Effector memory CD4-positive, alpha-beta T cell (primary cell): ENCODE measurements at regions not wholly inside any gene's neighbourhood (a gene's known extent, or its start where the extent isn't known, plus 50 kb on each side); places are given as distances from the start of the nearest gene placed in this dataset.
"Not testable (repeated sequence)": the region's sequence is repeated elsewhere in the genome, so short reads cannot be mapped to it uniquely, and the experiment has no call there.

Experiments used
- DNase-seq, 3 donors: peaks; one replicate each; pipeline ENCODE4 v3.0.0-alpha.2; 2020
- H3K27ac ChIP-seq: 2 replicates; pipeline ENCODE4 v1.7.0; 2013; ENCODE audit warnings: mild to moderate bottlenecking, low read length, moderate library complexity; ENCODE audit not compliant: insufficient read depth, poor library complexity, severe bottlenecking
- H3K27me3 ChIP-seq: replicated peaks from 2 replicates; pipeline ENCODE4 v1.7.0; 2013; ENCODE audit warnings: mild to moderate bottlenecking, low read length; ENCODE audit not compliant: insufficient read depth, control insufficient read depth, poor library complexity, severe bottlenecking
- H3K36me3 ChIP-seq: 2 replicates; pipeline ENCODE4 v1.7.0; 2013; ENCODE audit warnings: mild to moderate bottlenecking, low read length, moderate library complexity; ENCODE audit not compliant: control insufficient read depth, insufficient read depth
- H3K4me1 ChIP-seq: 2 replicates; pipeline ENCODE4 v1.7.0; 2013; ENCODE audit warnings: low read length, mild to moderate bottlenecking; ENCODE audit not compliant: control insufficient read depth, insufficient read depth, poor library complexity, severe bottlenecking
- H3K4me3 ChIP-seq: 2 replicates; pipeline ENCODE4 v1.7.0; 2013; ENCODE audit warnings: low read length, low read depth, mild to moderate bottlenecking; ENCODE audit not compliant: insufficient read depth, poor library complexity, severe bottlenecking
- H3K9me3 ChIP-seq: 2 replicates; pipeline ENCODE4 v1.7.0; 2013; ENCODE audit warnings: mild to moderate bottlenecking, low read length, moderate library complexity; ENCODE audit not compliant: control insufficient read depth

GRCh38 chr6:91063362-91063761, 476.5 kb upstream of the MAP3K7 start:
- no peak for DNase-seq
- Histone ChIP-seq H3K36me3 (no peaks in the 10 kb centered on the region), H3K27ac (no peak overlapping the region)

DNA sequence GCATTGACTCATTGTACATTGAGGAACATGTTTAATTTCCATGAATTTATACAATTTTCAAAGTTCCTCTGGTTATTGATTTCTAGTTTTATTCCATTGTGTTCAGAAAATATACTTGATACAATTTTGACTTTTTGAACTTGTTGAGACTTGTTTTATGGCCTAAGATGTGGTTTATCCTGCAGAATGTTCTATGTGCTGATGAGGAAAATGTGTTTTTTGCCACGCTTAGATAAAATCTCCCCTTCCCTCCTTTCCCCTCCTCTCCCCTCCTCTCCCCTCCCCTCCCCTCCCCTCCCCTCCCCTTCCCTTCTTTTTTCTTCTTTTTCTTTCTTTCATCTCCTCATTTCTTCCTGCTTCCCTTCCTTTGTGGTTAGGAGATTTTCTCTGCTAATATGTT, 470.8 kb upstream of the MAP3K7 start:
- no peaks in the 10 kb centered on the region for H3K4me1 ChIP-seq
- H3K27ac ChIP-seq = no peak overlapping the region
- DNase-seq = no peak
- no peaks in the 10 kb centered on the region for H3K9me3 ChIP-seq
- H3K4me3 ChIP-seq = no peak overlapping the region
- no peaks in the 10 kb centered on the region for H3K36me3 ChIP-seq
- no peaks in the 10 kb centered on the region for H3K27me3 ChIP-seq

More at GRCh38 chr6:91063362-91063761, 476.5 kb upstream of the MAP3K7 start:
- H3K27me3 ChIP-seq = no peaks in the 10 kb centered on the region
- no peak overlapping the region for H3K4me3 ChIP-seq
- no peaks in the 10 kb centered on the region for H3K9me3 ChIP-seq
- H3K4me1 ChIP-seq = no peaks in the 10 kb centered on the region

DNA sequence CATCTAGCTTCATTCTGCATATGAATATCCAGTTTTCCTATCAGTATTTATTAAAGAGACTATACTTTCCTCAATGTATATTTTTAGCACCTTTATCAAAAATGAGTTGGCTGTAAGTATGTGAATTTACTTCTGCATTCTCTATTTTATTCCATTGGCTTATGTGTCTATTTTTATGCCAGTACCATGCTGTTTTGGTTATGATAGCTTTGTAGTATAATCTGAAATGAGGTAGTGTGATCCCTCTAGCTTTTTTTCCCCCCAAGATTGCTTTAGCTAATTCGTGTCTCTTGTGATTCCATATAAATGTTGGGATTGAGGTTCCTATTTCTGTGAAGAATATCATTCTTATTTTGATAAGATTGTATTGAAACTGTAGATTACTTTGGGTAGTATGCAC, 469.1 kb upstream of the MAP3K7 start:
- Histone ChIP-seq H3K36me3 (no peaks in the 10 kb centered on the region), H3K4me1 (no peaks in the 10 kb centered on the region), H3K27ac (no peak overlapping the region), H3K4me3 (no peak overlapping the region), H3K9me3 (no peaks in the 10 kb centered on the region), H3K27me3 (no peaks in the 10 kb centered on the region)
- DNase-seq = no peak

DNA sequence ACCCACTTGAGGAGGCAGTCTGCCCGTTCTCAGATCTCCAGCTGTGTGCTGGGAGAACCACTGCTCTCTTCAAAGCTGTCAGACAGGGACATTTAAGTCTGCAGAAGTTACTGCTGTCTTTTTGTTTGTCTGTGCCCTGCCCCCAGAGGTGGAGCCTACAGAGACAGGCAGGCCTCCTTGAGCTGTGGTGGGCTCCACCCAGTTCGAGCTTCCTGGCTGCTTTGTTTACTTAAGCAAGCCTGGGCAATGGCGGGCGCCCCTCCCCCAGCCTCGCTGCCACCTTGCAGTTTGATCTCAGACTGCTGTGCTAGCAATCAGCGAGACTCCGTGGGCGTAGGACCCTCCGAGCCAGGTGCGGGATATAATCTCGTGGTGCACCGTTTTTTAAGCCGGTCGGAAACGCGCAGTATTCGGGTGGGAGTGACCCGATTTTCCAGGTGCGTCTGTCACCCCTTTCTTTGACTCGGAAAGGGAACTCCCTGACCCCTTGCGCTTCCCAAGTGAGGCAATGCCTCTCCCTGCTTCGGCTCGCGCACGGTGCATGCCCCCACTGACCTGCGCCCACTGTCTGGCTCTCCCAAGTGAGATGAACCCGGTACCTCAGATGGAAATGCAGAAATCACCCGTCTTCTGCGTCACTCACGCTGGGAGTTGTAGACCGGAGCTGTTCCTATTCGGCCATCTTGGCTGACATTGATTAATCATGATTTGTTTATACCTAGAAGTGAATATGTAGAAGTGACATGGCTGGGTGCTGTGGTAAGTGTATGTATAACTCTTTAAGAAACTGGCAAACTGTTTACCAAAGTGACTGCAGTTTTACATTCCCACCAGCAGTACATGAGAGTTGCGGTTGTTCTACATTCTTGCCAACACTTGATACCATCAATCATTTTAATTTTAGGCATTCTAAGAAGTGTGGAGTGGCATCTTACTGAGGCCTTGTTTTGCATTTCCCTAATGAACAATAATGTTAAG, 465.9 kb upstream of the MAP3K7 start:
- not testable (repeated sequence) for H3K9me3 ChIP-seq, H3K36me3 ChIP-seq

GRCh38 chr6:91045161-91045560, 458.3 kb upstream of the MAP3K7 start:
- no peaks in the 10 kb centered on the region for H3K27me3 ChIP-seq
- no peak overlapping the region for H3K27ac ChIP-seq
- H3K36me3 ChIP-seq = no peaks in the 10 kb centered on the region
- no peak overlapping the region for H3K4me3 ChIP-seq
- H3K4me1 ChIP-seq = no peaks in the 10 kb centered on the region
- H3K9me3 ChIP-seq = no peaks in the 10 kb centered on the region
- DNase-seq = no peak

More for the DNA sequence above, 465.9 kb upstream of the MAP3K7 start:
- H3K4me3 ChIP-seq, H3K4me1 ChIP-seq, H3K27ac ChIP-seq, H3K27me3 ChIP-seq, DNase-seq: not testable (repeated sequence)

GRCh38 chr6:91043751-91044150, 456.9 kb upstream of the MAP3K7 start:
- H3K27me3 ChIP-seq = no peaks in the 10 kb centered on the region
- H3K27ac ChIP-seq = no peak overlapping the region
- DNase-seq = no peak
- no peaks in the 10 kb centered on the region for H3K36me3 ChIP-seq
- H3K9me3 ChIP-seq = no peaks in the 10 kb centered on the region
- no peak overlapping the region for H3K4me3 ChIP-seq
- no peaks in the 10 kb centered on the region for H3K4me1 ChIP-seq

- no peaks in the 10 kb centered on the region for H3K36me3 ChIP-seq
- H3K4me3 ChIP-seq = no peak overlapping the region
- H3K27me3 ChIP-seq = no peaks in the 10 kb centered on the region
- H3K27ac ChIP-seq = no peak overlapping the region
- no peaks in the 10 kb centered on the region for H3K9me3 ChIP-seq
- H3K4me1 ChIP-seq = no peaks in the 10 kb centered on the region
- no peak for DNase-seq
Observed at GRCh38 chr6:91042656-91043055, 455.8 kb upstream of the MAP3K7 start.

GRCh38 chr6:91033964-91034363, 447.1 kb upstream of the MAP3K7 start:
- no peak overlapping the region for H3K4me3 ChIP-seq
- no peaks in the 10 kb centered on the region for H3K27me3 ChIP-seq
- no peak for DNase-seq
- no peaks in the 10 kb centered on the region for H3K4me1 ChIP-seq
- H3K9me3 ChIP-seq = no peaks in the 10 kb centered on the region
- no peaks in the 10 kb centered on the region for H3K36me3 ChIP-seq
- no peak overlapping the region for H3K27ac ChIP-seq

- Histone ChIP-seq H3K9me3 (no peaks in the 10 kb centered on the region), H3K4me3 (no peak overlapping the region), H3K27ac (no peak overlapping the region), H3K27me3 (no peaks in the 10 kb centered on the region), H3K36me3 (no peaks in the 10 kb centered on the region), H3K4me1 (no peaks in the 10 kb centered on the region)
- no peak for DNase-seq
Observed at GRCh38 chr6:91031581-91031980, 444.7 kb upstream of the MAP3K7 start.

GRCh38 chr6:91029211-91029610, 442.3 kb upstream of the MAP3K7 start:
- no peak for DNase-seq
- H3K27ac ChIP-seq = no peak overlapping the region
- H3K27me3 ChIP-seq = no peaks in the 10 kb centered on the region
- H3K4me1 ChIP-seq = no peaks in the 10 kb centered on the region
- no peak overlapping the region for H3K4me3 ChIP-seq
- no peaks in the 10 kb centered on the region for H3K36me3 ChIP-seq
- no peaks in the 10 kb centered on the region for H3K9me3 ChIP-seq
